ENCODE measurements at regions not wholly inside any gene's neighbourhood (a gene's known extent, or its start where the extent isn't known, plus 50 kb on each side); places are given as distances from the start of the nearest gene placed in this dataset.

GRCh38 chr18:26700728-26701127 is 152.4 kb upstream of the KCTD1 start:
- no peak for DNase-seq (ENCODE audit: low spot score)

- no peak for DNase-seq (ENCODE audit: low spot score)
These were observed 151.8 kb upstream of the KCTD1 start for GRCh38 chr18:26700201-26700600.

GRCh38 chr18:26697186-26697884 is 149.0 kb upstream of the KCTD1 start:
- DNase-seq (ENCODE audit: low spot score) = no peak

GRCh38 chr18:26696786-26697185 is 148.4 kb upstream of the KCTD1 start:
- DNase-seq (ENCODE audit: low spot score) = no peak

- no peak for DNase-seq (ENCODE audit: low spot score)
These were observed 148.0 kb upstream of the KCTD1 start for GRCh38 chr18:26696308-26696707.

- DNase-seq (ENCODE audit: low spot score) = no peak
These were observed 141.0 kb upstream of the KCTD1 start for GRCh38 chr18:26689226-26689879.

- DNase-seq (ENCODE audit: low spot score) = no peak
These were observed 138.2 kb upstream of the KCTD1 start for GRCh38 chr18:26686532-26686931.

- no peak for DNase-seq (ENCODE audit: low spot score)
These were observed 137.2 kb upstream of the KCTD1 start for GRCh38 chr18:26685438-26686157.

GRCh38 chr18:26677957-26678356 is 129.6 kb upstream of the KCTD1 start:
- DNase-seq (ENCODE audit: low spot score) = no peak

GRCh38 chr18:26667046-26667445 is 118.7 kb upstream of the KCTD1 start:
- no peak for DNase-seq (ENCODE audit: low spot score)

- no peak for DNase-seq (ENCODE audit: low spot score)
These were observed 114.6 kb upstream of the KCTD1 start for GRCh38 chr18:26662996-26663395.

- DNase-seq (ENCODE audit: low spot score) = no peak
These were observed 109.6 kb upstream of the KCTD1 start for GRCh38 chr18:26657631-26658581.

GRCh38 chr18:26656944-26657536 is 108.7 kb upstream of the KCTD1 start:
- DNase-seq (ENCODE audit: low spot score) = peak; percentile 79

GRCh38 chr18:26656431-26656943 is 108.1 kb upstream of the KCTD1 start:
- DNase-seq (ENCODE audit: low spot score) = peak; percentile 66

- DNase-seq (ENCODE audit: low spot score) = peak; percentile 73
These were observed 107.4 kb upstream of the KCTD1 start for GRCh38 chr18:26655525-26656430.

- peak; percentile 57 for DNase-seq (ENCODE audit: low spot score)
These were observed 106.5 kb upstream of the KCTD1 start for GRCh38 chr18:26654616-26655524.

- peak; percentile 51 for DNase-seq (ENCODE audit: low spot score)
These were observed 105.7 kb upstream of the KCTD1 start for GRCh38 chr18:26653943-26654615.

GRCh38 chr18:26652501-26652900 is 104.1 kb upstream of the KCTD1 start:
- DNase-seq (ENCODE audit: low spot score) = no peak

Data from globus pallidus (tissue), 1 donor.